ENCODE measurements at regions not wholly inside any gene's neighbourhood (a gene's known extent, or its start where the extent isn't known, plus 50 kb on each side); places are given as distances from the start of the nearest gene placed in this dataset.

DNA sequence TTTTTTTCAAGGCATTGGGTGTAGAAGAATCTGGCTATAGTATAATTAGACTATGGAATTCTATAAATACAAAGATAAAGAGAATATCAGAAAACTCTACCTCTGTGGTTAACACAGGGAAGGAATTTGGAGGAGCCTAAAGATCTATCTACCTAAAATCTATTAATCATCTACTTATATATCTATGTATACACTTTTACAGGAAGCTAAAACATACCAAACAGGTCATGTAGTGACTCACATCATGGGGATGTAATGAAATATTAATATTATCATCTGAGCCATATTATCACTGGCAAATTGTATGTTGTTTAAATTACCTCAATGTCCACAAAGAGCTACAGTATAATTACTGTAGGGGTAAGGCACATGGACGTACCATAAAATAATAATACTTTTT is 1748.2 kb downstream of the EFNA5 start:
- Histone ChIP-seq H2BK20ac (ENCODE audit: low read depth, low read length, poor library complexity, severe bottlenecking) (no peak overlapping the region), H2BK120ac (ENCODE audit: low read depth, low read length, poor library complexity, severe bottlenecking) (no peak overlapping the region), H3K4me1 (ENCODE audit: insufficient read depth, low read length) (no peaks in the 10 kb centered on the region), H3T11ph (ENCODE audit: low read length) (no peak overlapping the region), H2BK5ac (ENCODE audit: insufficient read length, low read length) (no peak overlapping the region), H3K4me2 (ENCODE audit: insufficient read depth, insufficient read length, low read length) (no peak overlapping the region), H3K14ac (ENCODE audit: insufficient read depth, low read length) (no peak overlapping the region), H3K18ac (ENCODE audit: insufficient read length, low read depth, low read length) (no peak overlapping the region), H2BK12ac (ENCODE audit: insufficient read length, low read depth, low read length) (no peak overlapping the region), H4K5ac (ENCODE audit: insufficient read length, low read depth, low read length) (no peak overlapping the region), H3K27ac (ENCODE audit: insufficient read length, low read depth, low read length) (no peak overlapping the region), H3K9ac (ENCODE audit: extremely low read depth, insufficient read length, low read length) (no peak overlapping the region), H4K91ac (ENCODE audit: insufficient read length, low read depth, low read length) (no peak overlapping the region), H3K79me1 (ENCODE audit: insufficient read depth, low read depth, low read length, poor library complexity, severe bottlenecking) (no peaks in the 10 kb centered on the region), H2AFZ (ENCODE audit: low read length) (no peak overlapping the region), H3K4ac (ENCODE audit: low read depth, low read length) (no peak overlapping the region), H3K27me3 (ENCODE audit: insufficient read depth, low read length) (no peaks in the 10 kb centered on the region), H2BK15ac (ENCODE audit: low read depth, low read length) (no peak overlapping the region), H3K23ac (ENCODE audit: insufficient read length, low read depth, low read length) (no peak overlapping the region), H3K79me2 (ENCODE audit: insufficient read depth, low read length) (no peaks in the 10 kb centered on the region), H3K56ac (ENCODE audit: insufficient read length, low read depth, low read length) (no peak overlapping the region), H3K9me3 (ENCODE audit: control insufficient read depth, low read depth, low read length) (no peaks in the 10 kb centered on the region), H2AK5ac (ENCODE audit: insufficient read length, low read length) (no peak overlapping the region), H4K8ac (replicated peaks; ENCODE audit: insufficient read length, low read depth, low read length) (no peak overlapping the region), H4K20me1 (ENCODE audit: control insufficient read depth, insufficient read depth, insufficient read length) (no peaks in the 10 kb centered on the region), H3K23me2 (ENCODE audit: insufficient read length, low read depth, low read length, poor library complexity, severe bottlenecking) (no peaks in the 10 kb centered on the region)
- WGBS (ENCODE audit: extremely low coverage, insufficient read length, low lambda C conversion rate): no CpG with 5 or more reads among the region's 1 CpG
- no peak for DNase-seq
- H3K4me1 Mint-ChIP-seq: no peaks in the 10 kb centered on the region
- H3K27ac Mint-ChIP-seq: no peak overlapping the region
- H3K36me3 Mint-ChIP-seq (ENCODE audit: insufficient read depth in 1 of 3, low read depth in 3 of 3): peaks cover 0 to 4% (median 0%) of the 10 kb centered on the region in 3 experiments; a peak in 2 of 7 replicates
- H3K4me3 Mint-ChIP-seq: no peak overlapping the region
- H3K9me3 Mint-ChIP-seq: peaks cover 4 to 6% of the 10 kb centered on the region in 2 experiments; a peak in 4 of 5 replicates
- no peaks in the 10 kb centered on the region for H3K27me3 Mint-ChIP-seq (ENCODE audit: low read depth)
- TF ChIP-seq, protein P1, sequence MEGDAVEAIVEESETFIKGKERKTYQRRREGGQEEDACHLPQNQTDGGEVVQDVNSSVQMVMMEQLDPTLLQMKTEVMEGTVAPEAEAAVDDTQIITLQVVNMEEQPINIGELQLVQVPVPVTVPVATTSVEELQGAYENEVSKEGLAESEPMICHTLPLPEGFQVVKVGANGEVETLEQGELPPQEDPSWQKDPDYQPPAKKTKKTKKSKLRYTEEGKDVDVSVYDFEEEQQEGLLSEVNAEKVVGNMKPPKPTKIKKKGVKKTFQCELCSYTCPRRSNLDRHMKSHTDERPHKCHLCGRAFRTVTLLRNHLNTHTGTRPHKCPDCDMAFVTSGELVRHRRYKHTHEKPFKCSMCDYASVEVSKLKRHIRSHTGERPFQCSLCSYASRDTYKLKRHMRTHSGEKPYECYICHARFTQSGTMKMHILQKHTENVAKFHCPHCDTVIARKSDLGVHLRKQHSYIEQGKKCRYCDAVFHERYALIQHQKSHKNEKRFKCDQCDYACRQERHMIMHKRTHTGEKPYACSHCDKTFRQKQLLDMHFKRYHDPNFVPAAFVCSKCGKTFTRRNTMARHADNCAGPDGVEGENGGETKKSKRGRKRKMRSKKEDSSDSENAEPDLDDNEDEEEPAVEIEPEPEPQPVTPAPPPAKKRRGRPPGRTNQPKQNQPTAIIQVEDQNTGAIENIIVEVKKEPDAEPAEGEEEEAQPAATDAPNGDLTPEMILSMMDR (conservative IDR thresholded peaks at IDR 0.05): no peak
